Adrenal gland (tissue), 9 donors: ENCODE measurements at regions not wholly inside any gene's neighbourhood (a gene's known extent, or its start where the extent isn't known, plus 50 kb on each side); places are given as distances from the start of the nearest gene placed in this dataset.

Experiments used
- DNase-seq, 7 donors: peaks; one replicate each; pipeline ENCODE4 v3.0.0-alpha.2; 2019 to 2020
- H3K27ac ChIP-seq, 5 donors: fragments of 200-600 bp; sonication (generic) in 4 of 5; 1 replicate in 3 of 5; 2 replicates in 2 of 5; pipeline versions ENCODE4 v1.5.1 to v1.8.0; 2016 to 2020; ENCODE audit warnings: mild to moderate bottlenecking in 1 of 5
- H3K27me3 ChIP-seq: fragments of 200-600 bp; 2 replicates; pipeline ENCODE4 v1.8.0; 2021
- H3K36me3 ChIP-seq, 2 donors: fragments of 200-600 bp; replicated peaks in 1 of 2; 1 replicate in 1 of 2; 2 replicates in 1 of 2; pipeline versions ENCODE4 v1.5.1 to v1.8.0; 2018 to 2022
- H3K4me1 ChIP-seq, 2 donors: fragments of 200-600 bp; replicated peaks in 1 of 2; 1 replicate in 1 of 2; 2 replicates in 1 of 2; pipeline versions ENCODE4 v1.5.1 to v1.8.0; 2018 to 2021
- H3K4me3 ChIP-seq, 4 donors: fragments of 200-600 bp; sonication (generic) in 3 of 4; one replicate each; pipeline ENCODE4 v1.5.1; 2016 to 2018
- H3K9me3 ChIP-seq, 3 donors: fragments of 200-600 bp; sonication (generic) in 1 of 3; replicated peaks in 1 of 3; 1 replicate in 2 of 3; 2 replicates in 1 of 3; pipeline versions ENCODE4 v1.5.1 to v1.8.0; 2016 to 2021
- CTCF ChIP-seq, 6 experiments: fragments of 450-650 bp in 4 of 6; fragments of 200-600 bp in 2 of 6; sonication (generic) in 1 of 6; IDR thresholded peaks; 1 replicate in 5 of 6; 2 replicates in 1 of 6; pipeline versions ENCODE4 v1.5.1 to v1.8.0; 2016 to 2021; ENCODE audit warnings: antibody characterized with exemption in 6 of 6, mild to moderate bottlenecking in 2 of 6, moderate library complexity in 1 of 6
- POLR2A ChIP-seq, 2 donors: fragments of 450-650 bp; IDR thresholded peaks; one replicate each; pipeline ENCODE4 v1.6.1; 2017; ENCODE audit warnings: antibody characterized with exemption in 2 of 2, mild to moderate bottlenecking in 2 of 2, moderate library complexity in 1 of 2
- WGBS, 4 donors: extraction: QIAGEN DNeasy Blood & Tissue Kit in 2 of 4; methylation state at CpG; one replicate each; pipeline versions ENCODE4 v1.1.5 to v1.1.7; 2013 to 2017; 5-methylcytosine and 5-hydroxymethylcytosine counted together
- intact Hi-C, 2 donors: fragments of 100-400 bp; cut with DNase I; formaldehyde crosslinking; loops; one replicate each; pipeline versions ENCODE4 v1.14.1 to v1.15.0; 2022 to 2023
- donor health status: healthy with polysubstance abuse.
- donor health status: Bipolar disorder and iron deficiency.
- donor health status: DM: yes; HTN: yes; CAD: no.
- donor health status: DM: no; HTN: no; CAD: no.
- donor health status: DM: no; HTN: no; CAD: no.

- intact Hi-C loops = no loop called here
- Histone ChIP-seq H3K36me3 (no peaks in the 10 kb centered on the region), H3K4me1 (no peaks in the 10 kb centered on the region), H3K27me3 (no peaks in the 10 kb centered on the region), H3K4me3 (no peak overlapping the region), H3K27ac (no peak overlapping the region), H3K9me3 (no peaks in the 10 kb centered on the region)
- peak in 2 of 7 donors; percentile 4 to 19 for DNase-seq
- TF ChIP-seq POLR2A (IDR thresholded peaks at IDR 0.05) = no peak
- no peak for TF ChIP-seq CTCF (IDR thresholded peaks at IDR 0.05)
- 46 to 65% (median 49%) methylated on average over 6 of the region's 6 CpGs for WGBS, 4 donors
These were observed 529.8 kb upstream of the ACTRT1 start for GRCh38 chrX:128582036-128582435.

GRCh38 chrX:128581615-128582014, 529.4 kb upstream of the ACTRT1 start:
- intact Hi-C loops = no loop called here
- Histone ChIP-seq H3K4me3 (no peak overlapping the region), H3K27ac (no peak overlapping the region), H3K9me3 (no peaks in the 10 kb centered on the region), H3K4me1 (no peaks in the 10 kb centered on the region), H3K27me3 (no peaks in the 10 kb centered on the region), H3K36me3 (no peaks in the 10 kb centered on the region)
- WGBS, 4 donors = 59 to 73% (median 61%) methylated on average over 2 of the region's 2 CpGs
- no peak for DNase-seq
- TF ChIP-seq POLR2A (IDR thresholded peaks at IDR 0.05) = no peak
- TF ChIP-seq CTCF (IDR thresholded peaks at IDR 0.05) = no peak

- Histone ChIP-seq H3K9me3 (no peaks in the 10 kb centered on the region), H3K36me3 (no peaks in the 10 kb centered on the region), H3K4me1 (no peaks in the 10 kb centered on the region), H3K27ac (no peak overlapping the region), H3K27me3 (no peaks in the 10 kb centered on the region), H3K4me3 (no peak overlapping the region)
- no peak for TF ChIP-seq POLR2A (IDR thresholded peaks at IDR 0.05)
- TF ChIP-seq CTCF (IDR thresholded peaks at IDR 0.05) = no peak
- 83 to 96% methylated on average over 5 of the region's 5 CpGs; no CpG with 5 or more reads in 2 of the 4 donors for WGBS, 4 donors
- intact Hi-C loops = no loop called here
- DNase-seq = no peak
These were observed 490.9 kb upstream of the ACTRT1 start for GRCh38 chrX:128543114-128543513.

GRCh38 chrX:128518508-128518907, 466.3 kb upstream of the ACTRT1 start:
- Histone ChIP-seq H3K9me3 (no peaks in the 10 kb centered on the region), H3K27me3 (no peaks in the 10 kb centered on the region), H3K36me3 (no peaks in the 10 kb centered on the region), H3K4me1 (no peaks in the 10 kb centered on the region), H3K27ac (no peak overlapping the region), H3K4me3 (no peak overlapping the region)
- 36 to 50% (median 41%) methylated on average over 2 to 3 of the region's 3 CpGs for WGBS, 4 donors
- no peak for DNase-seq
- TF ChIP-seq POLR2A (IDR thresholded peaks at IDR 0.05) (no peak), CTCF (IDR thresholded peaks at IDR 0.05) (peak in 5 of 6 experiments; percentile 16 to 43 (median 29))
- intact Hi-C loops = no loop called here
